Upper lobe of left lung (tissue), 6 donors: ENCODE measurements at regions not wholly inside any gene's neighbourhood (a gene's known extent, or its start where the extent isn't known, plus 50 kb on each side); places are given as distances from the start of the nearest gene placed in this dataset.

ENCODE experiments used
- ATAC-seq, 2 donors: fragments of 200-7000 bp; cut with Tn5 transposase; one replicate each; pipeline ENCODE4 v1.9.1; 2022; ENCODE audit warnings: mild to moderate bottlenecking in 2 of 2, moderate library complexity in 2 of 2; ENCODE audit not compliant: low FRiP score in 2 of 2
- DNase-seq, 2 donors: peaks; one replicate each; pipeline ENCODE4 v3.0.0-alpha.2; 2019 to 2020
- H3K27ac ChIP-seq, 4 donors: fragments of 200-600 bp; sonication (generic); one replicate each; pipeline ENCODE4 v1.5.1; 2016 to 2019
- H3K27me3 ChIP-seq, 4 donors: fragments of 200-600 bp; sonication (generic); one replicate each; pipeline ENCODE4 v1.5.1; 2017 to 2019
- H3K36me3 ChIP-seq, 4 donors: fragments of 200-600 bp; sonication (generic); one replicate each; pipeline ENCODE4 v1.5.1; 2016 to 2019
- H3K4me1 ChIP-seq, 4 donors: fragments of 200-600 bp; sonication (generic); one replicate each; pipeline ENCODE4 v1.5.1; 2018 to 2019
- H3K4me3 ChIP-seq, 4 donors: fragments of 200-600 bp; sonication (generic); one replicate each; pipeline ENCODE4 v1.5.1; 2017 to 2019; ENCODE audit warnings: mild to moderate bottlenecking in 2 of 4, moderate library complexity in 1 of 4
- H3K9me3 ChIP-seq, 4 donors: fragments of 200-600 bp; sonication (generic); one replicate each; pipeline ENCODE4 v1.5.1; 2018 to 2019
- CTCF ChIP-seq, 6 experiments: fragments of 450-650 bp in 4 of 6; fragments of 200-600 bp in 2 of 6; sonication (generic) in 2 of 6; IDR thresholded peaks; one replicate each; pipeline ENCODE4 v1.5.1; 2016 to 2019; ENCODE audit warnings: antibody characterized with exemption in 6 of 6
- EP300 ChIP-seq, 4 donors: sonication (generic); formaldehyde crosslinking; IDR thresholded peaks; one replicate each; pipeline ENCODE4 v1.5.1; 2017; ENCODE audit warnings: antibody characterized with exemption in 4 of 4, control low read depth in 2 of 4
- POLR2A ChIP-seq, 4 donors: fragments of 450-650 bp; IDR thresholded peaks; one replicate each; pipeline ENCODE4 v1.5.1; 2016 to 2017; ENCODE audit warnings: antibody characterized with exemption in 4 of 4, mild to moderate bottlenecking in 2 of 4
- POLR2AphosphoS5 ChIP-seq, 2 donors: sonication (generic); formaldehyde crosslinking; IDR thresholded peaks; one replicate each; pipeline ENCODE4 v1.5.1; 2017; ENCODE audit warnings: antibody characterized with exemption in 2 of 2
- WGBS, 2 donors: methylation state at CpG; one replicate each; pipeline ENCODE4 v1.1.5; 2017 to 2018; 5-methylcytosine and 5-hydroxymethylcytosine counted together
- donor health status: DM: no; HTN: no; CAD: no; lungs with moderate emphysema.
- donor health status: DM: no; HTN: yes; CAD: no; lungs with severe emphysema.

GRCh38 chr7:15018981-15019380, 116.4 kb upstream of the DGKB start:
- DNase-seq (no peak), ATAC-seq (no peak)
- Histone ChIP-seq H3K4me1 (peaks cover 0 to 2% (median 0%) of the 10 kb centered on the region in 4 donors), H3K27me3 (no peaks in the 10 kb centered on the region), H3K9me3 (no peaks in the 10 kb centered on the region), H3K27ac (no peak overlapping the region), H3K36me3 (no peaks in the 10 kb centered on the region), H3K4me3 (no peak overlapping the region)
- TF ChIP-seq POLR2AphosphoS5 (IDR thresholded peaks at IDR 0.05): no peak
- no peak for TF ChIP-seq EP300 (IDR thresholded peaks at IDR 0.05)
- no peak for TF ChIP-seq CTCF (IDR thresholded peaks at IDR 0.05)
- no peak for TF ChIP-seq POLR2A (IDR thresholded peaks at IDR 0.05)
- 34 to 35% methylated on average over 2 of the region's 2 CpGs for WGBS, 2 donors

GRCh38 chr7:15016766-15017165, 114.2 kb upstream of the DGKB start:
- Histone ChIP-seq H3K27me3 (no peaks in the 10 kb centered on the region), H3K27ac (no peak overlapping the region), H3K4me3 (no peak overlapping the region), H3K9me3 (no peaks in the 10 kb centered on the region), H3K36me3 (no peaks in the 10 kb centered on the region), H3K4me1 (peaks cover 0 to 2% (median 0%) of the 10 kb centered on the region in 4 donors)
- 71 to 75% methylated on average over 2 of the region's 2 CpGs for WGBS, 2 donors
- no peak for DNase-seq
- TF ChIP-seq POLR2A (IDR thresholded peaks at IDR 0.05) (no peak), POLR2AphosphoS5 (IDR thresholded peaks at IDR 0.05) (no peak), EP300 (IDR thresholded peaks at IDR 0.05) (no peak), CTCF (IDR thresholded peaks at IDR 0.05) (no peak)
- ATAC-seq: no peak

- Histone ChIP-seq H3K4me1 (peaks cover 0 to 2% (median 0%) of the 10 kb centered on the region in 4 donors), H3K9me3 (no peaks in the 10 kb centered on the region), H3K27ac (no peak overlapping the region), H3K4me3 (peak overlapping the region in 1 of 4 donors; percentile 25), H3K36me3 (no peaks in the 10 kb centered on the region), H3K27me3 (no peaks in the 10 kb centered on the region)
- no peak for DNase-seq
- TF ChIP-seq POLR2AphosphoS5 (IDR thresholded peaks at IDR 0.05) (no peak), CTCF (IDR thresholded peaks at IDR 0.05) (no peak), POLR2A (IDR thresholded peaks at IDR 0.05) (no peak), EP300 (IDR thresholded peaks at IDR 0.05) (no peak)
- no peak for ATAC-seq
- 29 to 33% methylated on average over 4 of the region's 4 CpGs for WGBS, 2 donors
Observed at GRCh38 chr7:15016315-15016667, 113.7 kb upstream of the DGKB start.

- peak; percentile 83 to 85 for ATAC-seq
- Histone ChIP-seq H3K9me3 (no peaks in the 10 kb centered on the region), H3K27ac (no peak overlapping the region), H3K4me1 (peaks cover 0 to 2% (median 0%) of the 10 kb centered on the region in 4 donors), H3K27me3 (no peaks in the 10 kb centered on the region), H3K4me3 (peak overlapping the region in 2 of 4 donors; percentile 20 to 25), H3K36me3 (no peaks in the 10 kb centered on the region)
- WGBS, 2 donors: 29 to 31% methylated on average over 8 of the region's 8 CpGs
- peak in 1 of 2 donors; percentile 23 for DNase-seq
- TF ChIP-seq EP300 (IDR thresholded peaks at IDR 0.05): no peak
- peak in 4 of 6 experiments; percentile 37 to 46 (median 42) for TF ChIP-seq CTCF (IDR thresholded peaks at IDR 0.05)
Observed at GRCh38 chr7:15015545-15016314, 113.2 kb upstream of the DGKB start.

- ATAC-seq: no peak
- Histone ChIP-seq H3K27me3 (no peaks in the 10 kb centered on the region), H3K4me1 (peaks cover 0 to 2% (median 0%) of the 10 kb centered on the region in 4 donors), H3K4me3 (no peak overlapping the region), H3K36me3 (no peaks in the 10 kb centered on the region), H3K9me3 (no peaks in the 10 kb centered on the region), H3K27ac (no peak overlapping the region)
- no peak for DNase-seq
- 79 to 90% methylated on average over 4 of the region's 4 CpGs for WGBS, 2 donors
- TF ChIP-seq POLR2A (IDR thresholded peaks at IDR 0.05): no peak
- no peak for TF ChIP-seq CTCF (IDR thresholded peaks at IDR 0.05)
- no peak for TF ChIP-seq POLR2AphosphoS5 (IDR thresholded peaks at IDR 0.05)
- no peak for TF ChIP-seq EP300 (IDR thresholded peaks at IDR 0.05)
Observed at GRCh38 chr7:15012135-15012534, 109.6 kb upstream of the DGKB start.
